Aorta (tissue), 5 donors: ENCODE measurements at regions not wholly inside any gene's neighbourhood (a gene's known extent, or its start where the extent isn't known, plus 50 kb on each side); places are given as distances from the start of the nearest gene placed in this dataset.
"Not testable (repeated sequence)": the region's sequence is repeated elsewhere in the genome, so short reads cannot be mapped to it uniquely, and the experiment has no call there.

Experiments used
- ATAC-seq: fragments of 200-7000 bp; cut with Tn5 transposase; one replicate; pipeline ENCODE4 v1.9.1; 2022; ENCODE audit warnings: moderate library complexity; ENCODE audit not compliant: low FRiP score
- DNase-seq, 2 donors: peaks; one replicate each; pipeline ENCODE4 v3.0.0-alpha.2; 2020
- H3K27ac ChIP-seq, 2 donors: one replicate each; pipeline ENCODE4 v1.5.1; 2013; ENCODE audit warnings: low read length in 2 of 2, mild to moderate bottlenecking in 2 of 2, moderate library complexity in 2 of 2, control low read depth in 1 of 2, inconsistent platforms in 1 of 2, low read depth in 1 of 2
- H3K27me3 ChIP-seq, 2 donors: one replicate each; pipeline ENCODE4 v1.6.1; 2013; ENCODE audit warnings: control low read depth in 1 of 2, low read length in 1 of 2, mild to moderate bottlenecking in 1 of 2, moderate library complexity in 1 of 2; ENCODE audit not compliant: insufficient read depth in 2 of 2, control insufficient read depth in 1 of 2
- H3K36me3 ChIP-seq, 2 donors: one replicate each; pipeline ENCODE4 v1.6.1; 2013; ENCODE audit warnings: control low read depth in 1 of 2, low read length in 1 of 2, mild to moderate bottlenecking in 1 of 2; ENCODE audit not compliant: insufficient read depth in 2 of 2, control insufficient read depth in 1 of 2
- H3K4me1 ChIP-seq, 2 donors: one replicate each; pipeline ENCODE4 v1.6.1; 2013; ENCODE audit warnings: low read length in 2 of 2, control low read depth in 1 of 2, mild to moderate bottlenecking in 1 of 2, moderate library complexity in 1 of 2; ENCODE audit not compliant: insufficient read depth in 2 of 2, control insufficient read depth in 1 of 2
- H3K4me3 ChIP-seq, 2 donors: one replicate each; pipeline ENCODE4 v1.5.1; 2013; ENCODE audit warnings: low read length in 2 of 2, control low read depth in 1 of 2, mild to moderate bottlenecking in 1 of 2
- H3K9me3 ChIP-seq: one replicate; pipeline ENCODE4 v1.6.1; 2013; ENCODE audit warnings: mild to moderate bottlenecking, low read length; ENCODE audit not compliant: control insufficient read depth
- WGBS, 2 donors: extraction: QIAGEN DNeasy Blood & Tissue Kit; methylation state at CpG; one replicate each; pipeline ENCODE4 v1.1.7; 2013; 5-methylcytosine and 5-hydroxymethylcytosine counted together
- intact Hi-C, 2 donors: fragments of 100-400 bp; cut with DNase I; formaldehyde crosslinking; loops; one replicate each; pipeline versions ENCODE4 v1.14.2 to v1.15.0; 2022
- donor health status: healthy with polysubstance abuse.
- donor health status: Bipolar disorder and iron deficiency.
- donor health status: DM: no; HTN: no; CAD: no.
- donor health status: DM: no; HTN: no; CAD: no.
- donor health status: DM: yes; HTN: yes; CAD: no.

DNA sequence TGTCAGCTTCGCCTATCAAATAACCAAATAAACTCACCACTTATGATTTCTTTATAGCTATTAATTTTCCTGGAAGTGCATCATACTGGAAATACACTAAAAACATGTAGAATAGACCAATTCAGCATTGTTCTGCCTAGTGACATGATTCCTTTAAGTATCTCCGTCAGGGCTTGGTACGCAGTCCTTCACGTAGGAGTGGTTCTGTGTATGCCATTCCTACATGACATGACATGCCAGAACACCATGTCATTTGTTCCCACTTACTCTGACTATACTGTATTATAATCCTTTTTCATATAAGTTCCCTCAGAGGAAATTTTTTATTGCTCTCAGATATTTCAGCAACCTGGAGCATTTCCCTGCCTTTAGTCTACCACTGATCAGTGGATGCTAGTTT, 230.7 kb upstream of the EPHA3 start:
- H3K4me1 ChIP-seq: no peaks in the 10 kb centered on the region
- H3K4me3 ChIP-seq: no peak overlapping the region
- H3K27me3 ChIP-seq: no peaks in the 10 kb centered on the region
- H3K36me3 ChIP-seq: no peaks in the 10 kb centered on the region
- DNase-seq (no peak), ATAC-seq (no peak)
- 85% methylated on average over 4 of the region's 4 CpGs for WGBS, 2 donors
- intact Hi-C loops: no loop called here
- H3K27ac ChIP-seq: no peak overlapping the region
- no peaks in the 10 kb centered on the region for H3K9me3 ChIP-seq

DNA sequence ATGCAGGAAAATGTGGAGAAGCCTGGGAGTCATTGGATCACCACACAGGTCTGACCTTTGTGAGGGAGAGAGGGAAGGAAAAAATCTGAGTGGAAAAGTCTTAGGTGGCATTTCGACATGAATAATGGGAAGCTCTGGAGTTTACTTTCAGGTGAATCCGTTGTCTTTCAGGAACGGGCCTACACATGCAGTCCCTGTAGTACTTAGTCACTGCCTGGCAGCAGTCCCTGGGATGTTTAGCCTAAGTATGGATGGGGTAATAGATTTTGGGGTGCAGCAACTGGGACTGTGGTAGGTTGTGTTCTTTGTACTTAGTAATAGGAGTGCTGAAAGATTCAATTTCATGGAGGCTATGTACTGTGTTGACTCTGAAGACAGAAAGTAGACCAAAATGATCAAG, 227.5 kb upstream of the EPHA3 start:
- Histone ChIP-seq H3K27me3 (no peaks in the 10 kb centered on the region), H3K4me3 (no peak overlapping the region), H3K36me3 (no peaks in the 10 kb centered on the region), H3K4me1 (no peaks in the 10 kb centered on the region), H3K9me3 (no peaks in the 10 kb centered on the region), H3K27ac (no peak overlapping the region)
- 84 to 86% methylated on average over 3 of the region's 3 CpGs for WGBS, 2 donors
- intact Hi-C loops: no loop called here
- ATAC-seq (no peak), DNase-seq (no peak)

DNA sequence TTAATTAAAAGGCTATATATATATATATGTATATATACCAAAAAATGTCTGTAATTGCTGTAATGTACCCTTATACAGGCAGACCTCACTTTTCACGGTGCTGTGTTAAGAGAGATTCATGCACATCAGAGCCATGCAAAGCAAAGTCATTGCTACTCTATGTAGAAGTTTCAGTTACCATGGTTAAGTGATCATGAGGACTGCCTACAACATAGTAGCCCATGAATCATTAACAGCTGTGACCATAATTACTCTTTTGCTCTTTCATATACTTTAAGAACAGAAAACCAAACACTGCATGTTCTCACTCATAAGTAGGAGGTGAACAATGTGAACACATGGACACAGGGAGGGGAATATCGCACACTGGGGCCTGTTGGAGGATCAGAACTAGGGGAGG, 225.3 kb upstream of the EPHA3 start:
- Histone ChIP-seq H3K4me1 (no peaks in the 10 kb centered on the region), H3K36me3 (no peaks in the 10 kb centered on the region), H3K27ac (no peak overlapping the region), H3K27me3 (no peaks in the 10 kb centered on the region), H3K4me3 (no peak overlapping the region), H3K9me3 (no peaks in the 10 kb centered on the region)
- no peak for ATAC-seq
- WGBS, 2 donors: 86 to 92% methylated on average over 2 of the region's 2 CpGs
- DNase-seq: no peak
- intact Hi-C loops: no loop called here

DNA sequence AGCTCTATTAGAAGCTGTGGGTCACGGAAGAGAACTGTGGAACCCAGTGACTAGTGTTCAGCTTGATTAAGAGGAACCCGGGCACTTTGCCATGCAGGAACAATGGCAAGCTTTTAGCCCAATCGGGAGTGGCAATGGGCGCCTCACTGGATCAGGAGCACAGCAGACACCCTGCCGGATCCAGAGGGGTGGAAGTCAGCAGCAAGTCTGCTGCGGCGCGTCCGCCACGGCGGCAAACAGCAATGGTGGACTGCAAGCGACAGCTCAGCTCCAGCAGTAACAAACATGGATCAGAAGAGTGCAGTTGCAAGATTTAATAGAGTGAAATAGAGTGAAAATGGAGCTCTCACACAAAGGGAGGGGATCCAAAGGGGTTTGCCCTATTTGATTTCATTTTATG, 220.8 kb upstream of the EPHA3 start:
- H3K27ac ChIP-seq, intact Hi-C loops, H3K9me3 ChIP-seq, ATAC-seq, H3K4me3 ChIP-seq, H3K27me3 ChIP-seq, DNase-seq, H3K4me1 ChIP-seq, H3K36me3 ChIP-seq: not testable (repeated sequence)
- WGBS, 2 donors: 90 to 95% methylated on average over 12 of the region's 12 CpGs

DNA sequence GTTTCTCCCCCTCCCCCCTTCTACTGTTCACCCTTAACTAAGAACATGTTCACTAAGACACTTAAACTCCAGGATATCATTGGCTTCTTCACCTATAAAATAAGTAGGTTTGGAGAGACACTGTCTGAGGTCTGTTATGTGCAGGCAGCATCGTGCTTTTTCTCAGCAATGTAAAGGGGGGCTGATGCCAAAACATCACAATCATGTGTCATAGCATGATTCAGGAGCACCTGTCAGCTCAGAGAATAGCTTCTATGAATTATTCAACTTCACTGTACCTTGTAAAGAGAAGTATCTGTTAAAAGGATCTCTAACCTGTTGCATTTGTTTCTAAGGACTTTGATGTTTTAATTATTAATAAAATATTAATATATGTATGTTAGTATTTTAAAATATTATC, 211.4 kb upstream of the EPHA3 start:
- no peaks in the 10 kb centered on the region for H3K9me3 ChIP-seq
- no peaks in the 10 kb centered on the region for H3K36me3 ChIP-seq
- no peak overlapping the region for H3K4me3 ChIP-seq
- H3K27ac ChIP-seq: no peak overlapping the region
- H3K4me1 ChIP-seq: no peaks in the 10 kb centered on the region
- WGBS, 2 donors: 68 to 71% methylated on average over 1 of the region's 1 CpG
- no peaks in the 10 kb centered on the region for H3K27me3 ChIP-seq
- intact Hi-C loops: no loop called here
- ATAC-seq (no peak), DNase-seq (no peak)

DNA sequence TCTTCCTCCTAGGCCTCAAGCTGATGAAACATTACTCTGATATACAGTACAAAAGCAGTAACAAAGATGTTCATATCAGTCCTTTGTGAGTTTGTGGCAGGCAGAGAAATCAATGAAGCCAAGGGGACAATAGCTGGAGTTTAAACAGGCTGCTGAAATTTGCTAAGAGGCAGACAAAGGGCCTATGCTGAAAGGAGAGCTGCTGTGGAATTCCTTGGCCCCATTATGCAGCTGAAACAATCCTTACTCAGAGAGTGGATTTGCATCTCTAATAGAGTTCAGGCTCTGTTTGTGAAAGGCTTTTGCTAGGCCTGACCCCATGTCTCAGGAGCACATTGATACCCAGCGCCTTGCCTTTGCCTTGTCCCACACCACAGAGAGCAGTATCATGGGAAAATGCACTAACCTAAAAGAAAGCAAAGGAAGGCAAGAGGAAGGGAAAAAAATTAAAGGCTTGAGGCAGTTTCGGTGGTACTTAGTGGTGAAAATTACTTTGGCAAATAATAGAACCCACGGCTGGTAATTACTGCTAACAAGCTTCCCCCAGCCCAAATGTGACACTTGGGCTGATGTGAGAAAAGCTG, 195.0 kb upstream of the EPHA3 start:
- Histone ChIP-seq H3K4me3 (no peak overlapping the region), H3K9me3 (no peaks in the 10 kb centered on the region), H3K27me3 (no peaks in the 10 kb centered on the region), H3K27ac (no peak overlapping the region), H3K36me3 (no peaks in the 10 kb centered on the region), H3K4me1 (no peaks in the 10 kb centered on the region)
- DNase-seq (no peak), ATAC-seq (no peak)
- intact Hi-C loops: no loop called here
- WGBS, 2 donors: 76 to 80% methylated on average over 3 of the region's 3 CpGs

DNA sequence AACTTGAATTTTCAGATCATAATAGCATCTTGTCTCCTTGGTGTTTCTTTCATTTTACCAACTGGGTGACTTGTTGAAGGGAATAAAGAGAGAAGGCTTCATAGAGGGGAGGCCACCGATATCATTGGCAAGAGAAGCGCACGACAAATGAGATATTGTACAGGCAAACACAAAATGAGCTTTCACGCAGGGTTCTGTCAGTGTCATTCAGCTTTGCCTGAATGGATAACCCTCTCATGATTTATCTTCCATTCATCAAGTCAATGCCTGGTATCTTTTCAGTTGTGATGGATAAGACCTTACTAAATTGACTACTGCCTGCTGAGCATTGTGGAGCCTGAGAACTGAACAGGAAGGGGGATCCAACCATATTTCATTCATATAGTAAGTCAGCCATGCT, 188.6 kb upstream of the EPHA3 start:
- intact Hi-C loops: no loop called here
- H3K36me3 ChIP-seq: no peaks in the 10 kb centered on the region
- no peak for DNase-seq
- ATAC-seq: no peak
- H3K27ac ChIP-seq: no peak overlapping the region
- 92 to 96% methylated on average over 4 of the region's 4 CpGs for WGBS, 2 donors
- no peaks in the 10 kb centered on the region for H3K4me1 ChIP-seq
- no peaks in the 10 kb centered on the region for H3K27me3 ChIP-seq
- H3K9me3 ChIP-seq: no peaks in the 10 kb centered on the region
- H3K4me3 ChIP-seq: no peak overlapping the region

DNA sequence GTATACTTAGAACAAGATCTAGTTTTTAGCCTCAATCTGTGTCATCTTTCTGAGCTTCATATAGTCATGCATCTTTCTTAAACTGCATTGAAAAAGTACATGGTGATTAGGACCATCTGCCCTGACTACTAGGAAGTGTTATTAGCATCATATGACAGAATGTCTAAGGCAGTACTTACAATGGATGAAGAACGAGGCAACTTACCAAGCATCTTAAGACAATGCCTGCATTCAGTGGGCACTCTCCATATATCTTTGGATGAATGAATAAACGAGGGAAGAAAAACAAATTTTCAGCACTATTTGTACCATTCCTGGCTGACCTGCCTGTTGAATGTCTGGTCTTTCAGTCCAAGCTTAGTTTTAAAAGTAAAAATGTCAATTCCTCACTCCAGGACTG, 185.4 kb upstream of the EPHA3 start:
- no peak for ATAC-seq

DNA sequence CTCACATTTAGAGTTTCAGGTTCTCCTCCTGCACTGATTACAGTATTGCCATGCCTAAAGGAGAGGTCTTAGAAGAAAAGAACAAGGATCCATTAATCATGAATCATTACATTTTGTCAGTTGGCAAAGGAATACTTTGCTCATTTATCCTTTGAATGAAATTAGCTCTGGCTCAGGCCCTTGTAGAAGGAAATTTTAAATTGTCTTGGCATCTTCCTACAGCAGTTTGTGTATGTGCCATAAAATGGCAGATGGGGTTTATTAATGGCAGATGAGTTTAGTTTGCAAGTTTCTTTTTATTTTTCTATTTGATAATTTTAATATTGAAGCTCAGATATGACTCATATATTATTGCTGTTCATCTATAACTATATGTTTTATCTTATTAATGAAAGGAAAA, 181.2 kb upstream of the EPHA3 start:
- Histone ChIP-seq H3K4me1 (no peaks in the 10 kb centered on the region), H3K4me3 (no peak overlapping the region), H3K9me3 (no peaks in the 10 kb centered on the region), H3K27me3 (no peaks in the 10 kb centered on the region), H3K36me3 (no peaks in the 10 kb centered on the region), H3K27ac (no peak overlapping the region)
- ATAC-seq (no peak), DNase-seq (no peak)
- intact Hi-C loops: no loop called here

More for the DNA sequence above, 185.4 kb upstream of the EPHA3 start:
- intact Hi-C loops: no loop called here
- H3K36me3 ChIP-seq: no peaks in the 10 kb centered on the region
- no peaks in the 10 kb centered on the region for H3K9me3 ChIP-seq
- H3K27ac ChIP-seq: no peak overlapping the region
- H3K27me3 ChIP-seq: no peaks in the 10 kb centered on the region
- WGBS, 2 donors: 41 to 56% methylated on average over 2 of the region's 2 CpGs
- no peak overlapping the region for H3K4me3 ChIP-seq
- no peaks in the 10 kb centered on the region for H3K4me1 ChIP-seq
- no peak for DNase-seq
